H1 (cell line): ENCODE measurements at regions not wholly inside any gene's neighbourhood (a gene's known extent, or its start where the extent isn't known, plus 50 kb on each side); places are given as distances from the start of the nearest gene placed in this dataset.

Experiments
- ASH2L ChIP-seq: fragments of 200-600, 300-600 bp; sonication (generic); IDR thresholded peaks from one replicate; pipeline ENCODE4 v1.7.1; 2017; ENCODE audit warnings: low read length
- TF ChIP-seq, protein P1 (sequence below): IDR thresholded peaks from 2 replicates; pipeline ENCODE4 v1.6.1; 2012; ENCODE audit warnings: low read length, inconsistent platforms

GRCh38 chr7:120114626-120115025, 158.3 kb upstream of the KCND2 start (continued):
- TF ChIP-seq, protein P1, sequence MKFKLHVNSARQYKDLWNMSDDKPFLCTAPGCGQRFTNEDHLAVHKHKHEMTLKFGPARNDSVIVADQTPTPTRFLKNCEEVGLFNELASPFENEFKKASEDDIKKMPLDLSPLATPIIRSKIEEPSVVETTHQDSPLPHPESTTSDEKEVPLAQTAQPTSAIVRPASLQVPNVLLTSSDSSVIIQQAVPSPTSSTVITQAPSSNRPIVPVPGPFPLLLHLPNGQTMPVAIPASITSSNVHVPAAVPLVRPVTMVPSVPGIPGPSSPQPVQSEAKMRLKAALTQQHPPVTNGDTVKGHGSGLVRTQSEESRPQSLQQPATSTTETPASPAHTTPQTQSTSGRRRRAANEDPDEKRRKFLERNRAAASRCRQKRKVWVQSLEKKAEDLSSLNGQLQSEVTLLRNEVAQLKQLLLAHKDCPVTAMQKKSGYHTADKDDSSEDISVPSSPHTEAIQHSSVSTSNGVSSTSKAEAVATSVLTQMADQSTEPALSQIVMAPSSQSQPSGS = no peak
- TF ChIP-seq ASH2L = no peak
